Large intestine (tissue), 3 donors: ENCODE measurements at regions not wholly inside any gene's neighbourhood (a gene's known extent, or its start where the extent isn't known, plus 50 kb on each side); places are given as distances from the start of the nearest gene placed in this dataset.
A peak's percentile ranks its signal among the peaks of the same experiment; 100 is the strongest.

Source experiments
- DNase-seq, 2 donors: peaks; one replicate each; pipeline versions ENCODE4 v3.0.0 to v3.0.0-alpha.2; 2013
- H3K27ac ChIP-seq: one replicate; pipeline ENCODE4 v1.5.1; 2013; ENCODE audit warnings: low read length
- H3K27me3 ChIP-seq: 2 replicates; pipeline ENCODE4 v1.6.1; 2013; ENCODE audit warnings: low read length; ENCODE audit not compliant: control insufficient read depth, insufficient read depth
- H3K36me3 ChIP-seq: 2 replicates; pipeline ENCODE4 v1.6.1; 2013; ENCODE audit warnings: low read length; ENCODE audit not compliant: control insufficient read depth, insufficient read depth
- H3K4me1 ChIP-seq: one replicate; pipeline ENCODE4 v1.6.1; 2013; ENCODE audit warnings: low read length; ENCODE audit not compliant: control insufficient read depth, insufficient read depth
- H3K4me3 ChIP-seq: one replicate; pipeline ENCODE4 v1.5.1; 2013; ENCODE audit warnings: low read length
- H3K9me3 ChIP-seq: one replicate; pipeline ENCODE4 v1.6.1; 2013; ENCODE audit warnings: mild to moderate bottlenecking, low read depth, low read length, moderate library complexity; ENCODE audit not compliant: control insufficient read depth
- WGBS: methylation state at CpG from one replicate; pipeline ENCODE4 v1.1.5; 2013; ENCODE audit warnings: low lambda C conversion rate; ENCODE audit not compliant: insufficient coverage; 5-methylcytosine and 5-hydroxymethylcytosine counted together

DNA sequence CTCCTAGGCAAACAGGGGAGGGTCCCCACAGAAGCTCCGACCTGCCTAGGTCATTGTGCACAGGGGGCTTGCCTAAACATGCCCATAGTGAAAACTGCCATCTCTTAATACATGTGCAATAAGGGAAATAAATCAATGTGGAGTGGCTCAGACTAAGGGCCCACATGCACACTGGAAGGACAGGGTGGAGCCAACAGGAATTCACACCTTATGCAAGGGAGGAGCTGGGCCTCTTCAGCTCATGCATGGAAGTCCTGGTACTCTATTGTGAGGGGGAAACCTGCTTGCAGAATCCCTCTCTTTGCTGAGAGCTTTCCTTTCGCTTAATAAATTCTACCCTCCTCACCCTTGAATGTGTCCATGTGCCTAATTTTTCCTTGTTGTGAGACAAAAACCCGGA, 815.8 kb downstream of the EFNA5 start:
- Histone ChIP-seq H3K4me1 (peaks cover 3% of the 10 kb centered on the region), H3K27ac (no peak overlapping the region), H3K36me3 (no peaks in the 10 kb centered on the region), H3K4me3 (no peak overlapping the region), H3K27me3 (no peaks in the 10 kb centered on the region), H3K9me3 (no peaks in the 10 kb centered on the region)
- no peak for DNase-seq
- 80% methylated on average over 1 of the region's 3 CpGs for WGBS

DNA sequence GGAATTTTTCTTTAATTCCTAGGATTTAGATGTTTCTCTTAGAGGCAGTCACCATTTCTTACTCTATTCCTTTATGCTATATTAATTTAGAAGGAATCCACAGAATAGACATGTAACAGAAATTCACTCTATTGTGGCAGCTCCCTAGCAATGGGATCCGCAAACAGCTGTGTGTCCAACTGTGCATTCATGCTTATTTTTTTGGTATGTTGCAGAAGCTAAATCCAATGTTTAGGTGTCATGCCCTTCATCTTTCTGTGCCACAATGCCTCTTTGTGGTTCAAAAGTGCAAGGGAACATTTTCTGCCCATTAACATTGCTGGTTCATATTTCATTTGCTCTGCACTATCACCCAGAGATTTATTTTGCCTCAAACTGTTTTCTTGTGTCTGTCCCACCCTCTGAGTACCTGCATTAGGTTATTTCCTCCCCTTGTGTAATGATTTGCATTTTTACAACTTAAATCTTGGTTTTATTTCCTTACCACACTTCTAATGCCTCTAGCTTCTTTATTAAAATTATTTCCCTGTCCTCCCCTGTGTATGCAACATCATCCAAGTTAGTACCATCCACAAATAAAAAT, 816.5 kb downstream of the EFNA5 start:
- Histone ChIP-seq H3K27ac (no peak overlapping the region), H3K4me3 (no peak overlapping the region), H3K36me3 (no peaks in the 10 kb centered on the region), H3K4me1 (peaks cover 10% of the 10 kb centered on the region), H3K27me3 (no peaks in the 10 kb centered on the region), H3K9me3 (no peaks in the 10 kb centered on the region)
- no peak for DNase-seq
- no CpG with 5 or more reads among the region's 1 CpG for WGBS

DNA sequence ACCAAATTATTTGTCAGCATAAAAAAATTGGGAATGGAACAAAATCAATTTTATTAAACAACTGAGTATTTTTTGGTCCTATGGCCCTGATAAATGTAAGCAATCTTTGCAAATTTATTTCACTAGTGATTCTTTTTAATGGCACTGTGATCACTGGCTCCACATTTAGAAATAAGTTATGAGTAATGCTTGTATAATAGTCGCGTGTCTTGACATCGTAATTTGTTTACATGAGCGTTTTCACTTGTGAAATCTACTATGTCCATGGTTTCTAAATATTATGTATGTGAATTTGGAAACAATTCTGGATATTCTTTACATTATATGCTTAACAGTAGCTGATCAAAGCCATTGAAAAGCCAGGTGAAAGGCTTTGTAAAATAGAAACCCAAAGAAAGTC, 817.5 kb downstream of the EFNA5 start:
- Histone ChIP-seq H3K36me3 (no peaks in the 10 kb centered on the region), H3K4me1 (peaks cover 10% of the 10 kb centered on the region), H3K27me3 (no peaks in the 10 kb centered on the region), H3K4me3 (no peak overlapping the region), H3K27ac (no peak overlapping the region), H3K9me3 (no peaks in the 10 kb centered on the region)
- no CpG with 5 or more reads among the region's 4 CpGs for WGBS
- DNase-seq: no peak

- WGBS: 0% methylated on average over 1 of the region's 3 CpGs
- DNase-seq: peak in 1 of 2 donors; percentile 10
- no peaks in the 10 kb centered on the region for H3K27me3 ChIP-seq
- H3K27ac ChIP-seq: no peak overlapping the region
- H3K4me1 ChIP-seq: peaks cover 10% of the 10 kb centered on the region
- H3K4me3 ChIP-seq: no peak overlapping the region
- no peaks in the 10 kb centered on the region for H3K36me3 ChIP-seq
- no peaks in the 10 kb centered on the region for H3K9me3 ChIP-seq
These were observed 821.5 kb downstream of the EFNA5 start for GRCh38 chr5:106849266-106849665.

GRCh38 chr5:106843812-106844416, 826.8 kb downstream of the EFNA5 start:
- Histone ChIP-seq H3K4me3 (no peak overlapping the region), H3K9me3 (no peaks in the 10 kb centered on the region), H3K4me1 (peaks cover 3% of the 10 kb centered on the region), H3K36me3 (no peaks in the 10 kb centered on the region), H3K27ac (no peak overlapping the region), H3K27me3 (no peaks in the 10 kb centered on the region)
- peak in 1 of 2 donors; percentile 19 for DNase-seq
- WGBS: 100% methylated on average over 1 of the region's 4 CpGs

- no peak overlapping the region for H3K4me3 ChIP-seq
- no peaks in the 10 kb centered on the region for H3K27me3 ChIP-seq
- H3K36me3 ChIP-seq: no peaks in the 10 kb centered on the region
- H3K4me1 ChIP-seq: no peaks in the 10 kb centered on the region
- H3K27ac ChIP-seq: no peak overlapping the region
- no peak for DNase-seq
- WGBS: 71% methylated on average over 1 of the region's 3 CpGs
- H3K9me3 ChIP-seq: peaks cover 5% of the 10 kb centered on the region
These were observed 837.2 kb downstream of the EFNA5 start for GRCh38 chr5:106833517-106833916.

DNA sequence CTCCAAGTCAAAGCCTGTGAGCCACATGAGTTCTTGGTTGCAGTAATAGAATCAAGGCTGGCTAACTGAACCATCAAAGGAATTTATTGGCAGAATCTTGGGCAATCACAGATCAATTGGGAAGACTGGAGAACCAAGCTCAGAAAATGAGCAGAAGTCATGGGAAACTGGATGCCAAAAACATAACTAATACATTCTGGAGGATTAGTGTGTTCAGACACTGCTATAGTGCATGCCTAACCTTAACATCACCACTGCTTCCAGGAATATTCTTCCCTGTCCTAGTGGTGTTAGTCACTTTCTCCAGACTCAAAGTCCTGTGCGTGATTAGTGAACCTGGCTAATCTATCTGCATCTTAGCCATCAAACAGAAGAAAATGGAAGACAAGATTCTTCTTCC, 843.7 kb downstream of the EFNA5 start:
- DNase-seq: no peak
- H3K27me3 ChIP-seq: no peaks in the 10 kb centered on the region
- no CpG with 5 or more reads among the region's 1 CpG for WGBS
- H3K27ac ChIP-seq: no peak overlapping the region
- H3K9me3 ChIP-seq: no peaks in the 10 kb centered on the region
- no peak overlapping the region for H3K4me3 ChIP-seq
- H3K4me1 ChIP-seq: no peaks in the 10 kb centered on the region
- no peaks in the 10 kb centered on the region for H3K36me3 ChIP-seq

DNA sequence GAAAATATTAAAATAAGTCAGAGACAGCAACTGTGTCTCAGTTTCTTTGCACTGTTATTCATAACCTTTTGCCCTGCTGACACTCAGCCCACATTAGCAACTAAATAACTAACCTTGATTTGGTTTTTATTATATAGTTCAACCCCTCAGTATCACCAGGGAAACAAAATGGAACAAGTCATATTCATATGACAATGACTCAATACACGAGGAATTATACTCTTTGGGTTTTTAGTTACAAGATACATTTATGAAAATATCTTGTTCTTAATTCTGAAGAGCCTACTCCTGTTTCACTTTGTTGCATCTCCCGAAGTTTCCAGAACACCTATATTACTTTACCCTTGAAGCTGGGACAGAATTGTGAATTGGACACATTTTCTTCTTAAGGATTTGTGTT, 845.4 kb downstream of the EFNA5 start:
- 80% methylated on average over 1 of the region's 2 CpGs for WGBS

GRCh38 chr5:106822851-106823250, 847.9 kb downstream of the EFNA5 start:
- no peak for DNase-seq
- 14% methylated on average over 1 of the region's 1 CpG for WGBS
- no peaks in the 10 kb centered on the region for H3K4me1 ChIP-seq
- H3K9me3 ChIP-seq: no peaks in the 10 kb centered on the region
- H3K27me3 ChIP-seq: no peaks in the 10 kb centered on the region
- H3K36me3 ChIP-seq: no peaks in the 10 kb centered on the region
- no peak overlapping the region for H3K27ac ChIP-seq
- no peak overlapping the region for H3K4me3 ChIP-seq

More for the DNA sequence above, 845.4 kb downstream of the EFNA5 start:
- H3K27ac ChIP-seq: no peak overlapping the region
- no peaks in the 10 kb centered on the region for H3K27me3 ChIP-seq
- H3K4me1 ChIP-seq: no peaks in the 10 kb centered on the region
- no peak overlapping the region for H3K4me3 ChIP-seq
- no peaks in the 10 kb centered on the region for H3K9me3 ChIP-seq
- DNase-seq: no peak
- no peaks in the 10 kb centered on the region for H3K36me3 ChIP-seq

- Histone ChIP-seq H3K4me1 (no peaks in the 10 kb centered on the region), H3K27ac (no peak overlapping the region), H3K27me3 (no peaks in the 10 kb centered on the region), H3K9me3 (no peaks in the 10 kb centered on the region), H3K4me3 (no peak overlapping the region), H3K36me3 (no peaks in the 10 kb centered on the region)
- DNase-seq: no peak
- no CpG with 5 or more reads among the region's 4 CpGs for WGBS
These were observed 852.2 kb downstream of the EFNA5 start for GRCh38 chr5:106818552-106818951.

DNA sequence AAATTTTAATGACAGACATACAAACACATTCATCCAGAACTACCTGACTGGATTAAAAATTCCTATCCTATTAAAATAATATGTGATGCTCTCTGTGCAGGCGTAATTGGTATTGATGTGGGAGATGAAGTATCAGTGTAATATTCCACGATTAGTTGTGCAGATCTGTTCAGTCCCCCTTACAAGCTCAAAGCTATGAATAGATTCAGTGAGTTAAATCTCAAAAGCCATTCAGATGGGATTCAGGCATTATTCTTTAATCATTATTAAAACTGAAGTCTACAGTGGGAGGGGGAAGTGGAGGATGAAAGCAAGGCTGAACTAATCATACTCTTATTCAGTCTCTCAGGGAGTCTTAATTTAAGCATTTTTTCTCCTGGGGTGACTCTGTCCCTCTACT, 855.8 kb downstream of the EFNA5 start:
- no peak overlapping the region for H3K4me3 ChIP-seq
- no peaks in the 10 kb centered on the region for H3K27me3 ChIP-seq
- no peak for DNase-seq
- H3K4me1 ChIP-seq: no peaks in the 10 kb centered on the region
- H3K27ac ChIP-seq: no peak overlapping the region
- WGBS: no CpG with 5 or more reads among the region's 2 CpGs
- no peaks in the 10 kb centered on the region for H3K36me3 ChIP-seq
- H3K9me3 ChIP-seq: no peaks in the 10 kb centered on the region
